SK-N-SH (cell line): ENCODE measurements at regions not wholly inside any gene's neighbourhood (a gene's known extent, or its start where the extent isn't known, plus 50 kb on each side); places are given as distances from the start of the nearest gene placed in this dataset.
A peak's percentile ranks its signal among the peaks of the same experiment; 100 is the strongest.

Experiments used
- CTCF ChIP-seq: fragments of 200-600 bp; sonication (generic); IDR thresholded peaks from 2 replicates; pipeline ENCODE4 v1.6.1; 2017; ENCODE audit warnings: antibody characterized with exemption, mild to moderate bottlenecking, moderate library complexity
- ELF1 ChIP-seq: IDR thresholded peaks from 2 replicates; pipeline ENCODE4 v1.4.0; 2012
- EP300 ChIP-seq, 2 experiments: IDR thresholded peaks; 2 replicates each; pipeline versions ENCODE4 v1.4.0 to v1.6.1; 2012; ENCODE audit warnings: borderline replicate concordance in 1 of 2, low read depth in 1 of 2, low read length in 1 of 2
- EZH2phosphoT487 ChIP-seq: fragments of 200-600 bp; sonication (generic); IDR thresholded peaks from 2 replicates; pipeline ENCODE4 v1.6.1; 2017; ENCODE audit warnings: low read depth, mixed run types, mild to moderate bottlenecking, antibody characterized with exemption, moderate library complexity, borderline replicate concordance
- FOXM1 ChIP-seq: IDR thresholded peaks from 2 replicates; pipeline ENCODE4 v1.4.0; 2012; ENCODE audit warnings: low read depth, mild to moderate bottlenecking
- GABPA ChIP-seq: IDR thresholded peaks from 2 replicates; pipeline ENCODE4 v1.4.0; 2012; ENCODE audit warnings: low read depth, mild to moderate bottlenecking
- MAX ChIP-seq: IDR thresholded peaks from 2 replicates; pipeline ENCODE4 v1.4.0; 2012; ENCODE audit warnings: low read depth
- POLR2AphosphoS5 ChIP-seq: IDR thresholded peaks from 2 replicates; pipeline ENCODE4 v1.6.1; 2012; ENCODE audit warnings: low read depth, low read length
- RAD21 ChIP-seq: IDR thresholded peaks from 2 replicates; pipeline ENCODE4 v1.6.1; 2012; ENCODE audit warnings: mild to moderate bottlenecking, low read length
- SMC3 ChIP-seq: IDR thresholded peaks from 2 replicates; pipeline ENCODE4 v1.6.1; 2012; ENCODE audit warnings: low read depth, low read length, improper control_type of control experiment
- YY1 ChIP-seq: IDR thresholded peaks from 2 replicates; pipeline ENCODE4 v1.4.0; 2012; ENCODE audit warnings: low read depth, mild to moderate bottlenecking
- TF ChIP-seq, protein P1 (sequence below): IDR thresholded peaks from 2 replicates; pipeline ENCODE4 v1.6.1; 2012; ENCODE audit warnings: mild to moderate bottlenecking, low read depth, low read length, moderate library complexity

DNA sequence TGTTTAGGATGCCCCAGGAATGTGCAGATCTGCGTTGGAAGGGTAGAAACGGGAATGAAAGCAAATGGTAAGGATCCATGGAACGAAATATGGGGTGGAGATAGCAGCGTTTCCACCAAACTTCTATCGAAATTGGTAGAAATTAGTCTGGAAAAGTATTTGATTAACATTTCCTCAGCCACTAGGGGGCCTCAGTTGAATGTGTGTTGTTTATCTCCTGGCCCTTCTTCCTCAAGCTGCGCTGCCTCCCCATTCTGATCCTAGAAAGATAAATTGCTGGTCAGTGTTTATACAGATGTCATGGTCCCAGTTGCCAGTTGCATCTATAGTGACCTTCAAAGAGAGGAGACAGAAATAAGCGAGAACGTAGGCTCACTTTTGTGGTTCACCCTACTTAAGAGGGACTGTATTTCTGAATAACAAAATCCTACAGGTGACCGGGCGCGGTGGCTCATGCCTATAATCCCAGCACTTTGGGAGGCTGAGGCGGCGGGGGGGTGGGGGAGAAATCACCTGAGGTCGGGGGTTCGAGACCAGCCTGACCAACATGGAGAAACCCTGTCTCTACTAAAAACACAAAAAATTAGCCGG is 457.1 kb downstream of the SQOR start:
- TF ChIP-seq POLR2AphosphoS5 (no peak), GABPA (no peak), CTCF (peak; percentile 44), MAX (no peak), FOXM1 (no peak), EP300 (IDR thresholded peaks at IDR 0.05; ENCODE audit: borderline replicate concordance in 1 of 2, low read depth in 1 of 2, low read length in 1 of 2) (no peak), RAD21 (peak; percentile 83), EZH2phosphoT487 (no peak), ELF1 (no peak), SMC3 (peak; percentile 51; the same call in 1 of the 2 replicates), YY1 (no peak)
- TF ChIP-seq, protein P1, sequence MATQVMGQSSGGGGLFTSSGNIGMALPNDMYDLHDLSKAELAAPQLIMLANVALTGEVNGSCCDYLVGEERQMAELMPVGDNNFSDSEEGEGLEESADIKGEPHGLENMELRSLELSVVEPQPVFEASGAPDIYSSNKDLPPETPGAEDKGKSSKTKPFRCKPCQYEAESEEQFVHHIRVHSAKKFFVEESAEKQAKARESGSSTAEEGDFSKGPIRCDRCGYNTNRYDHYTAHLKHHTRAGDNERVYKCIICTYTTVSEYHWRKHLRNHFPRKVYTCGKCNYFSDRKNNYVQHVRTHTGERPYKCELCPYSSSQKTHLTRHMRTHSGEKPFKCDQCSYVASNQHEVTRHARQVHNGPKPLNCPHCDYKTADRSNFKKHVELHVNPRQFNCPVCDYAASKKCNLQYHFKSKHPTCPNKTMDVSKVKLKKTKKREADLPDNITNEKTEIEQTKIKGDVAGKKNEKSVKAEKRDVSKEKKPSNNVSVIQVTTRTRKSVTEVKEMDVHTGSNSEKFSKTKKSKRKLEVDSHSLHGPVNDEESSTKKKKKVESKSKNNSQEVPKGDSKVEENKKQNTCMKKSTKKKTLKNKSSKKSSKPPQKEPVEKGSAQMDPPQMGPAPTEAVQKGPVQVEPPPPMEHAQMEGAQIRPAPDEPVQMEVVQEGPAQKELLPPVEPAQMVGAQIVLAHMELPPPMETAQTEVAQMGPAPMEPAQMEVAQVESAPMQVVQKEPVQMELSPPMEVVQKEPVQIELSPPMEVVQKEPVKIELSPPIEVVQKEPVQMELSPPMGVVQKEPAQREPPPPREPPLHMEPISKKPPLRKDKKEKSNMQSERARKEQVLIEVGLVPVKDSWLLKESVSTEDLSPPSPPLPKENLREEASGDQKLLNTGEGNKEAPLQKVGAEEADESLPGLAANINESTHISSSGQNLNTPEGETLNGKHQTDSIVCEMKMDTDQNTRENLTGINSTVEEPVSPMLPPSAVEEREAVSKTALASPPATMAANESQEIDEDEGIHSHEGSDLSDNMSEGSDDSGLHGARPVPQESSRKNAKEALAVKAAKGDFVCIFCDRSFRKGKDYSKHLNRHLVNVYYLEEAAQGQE, result no peak
